ENCODE measurements at regions not wholly inside any gene's neighbourhood (a gene's known extent, or its start where the extent isn't known, plus 50 kb on each side); places are given as distances from the start of the nearest gene placed in this dataset.

GRCh38 chr15:47390208-47390765, 327.0 kb upstream of the SEMA6D start:
- Histone ChIP-seq H3K36me3 (ENCODE audit: control insufficient read depth in 2 of 2, insufficient read depth in 2 of 2, low read length in 2 of 2) (no peaks in the 10 kb centered on the region), H3K9me3 (ENCODE audit: control insufficient read depth in 2 of 2, low read length in 2 of 2) (no peaks in the 10 kb centered on the region), H3K27ac (ENCODE audit: low read depth in 2 of 2, low read length in 2 of 2) (no peak overlapping the region), H3K27me3 (ENCODE audit: control insufficient read depth in 2 of 2, insufficient read depth in 2 of 2, low read length in 2 of 2) (no peaks in the 10 kb centered on the region), H3K4me1 (ENCODE audit: control insufficient read depth in 2 of 2, insufficient read depth in 2 of 2, low read length in 2 of 2) (no peaks in the 10 kb centered on the region), H3K4me3 (ENCODE audit: low read length in 2 of 2) (no peak overlapping the region), H3K9ac (ENCODE audit: low read depth in 1 of 2, low read length in 2 of 2) (no peak overlapping the region)

- Histone ChIP-seq H3K36me3 (ENCODE audit: control insufficient read depth in 2 of 2, insufficient read depth in 2 of 2, low read length in 2 of 2) (no peaks in the 10 kb centered on the region), H3K27me3 (ENCODE audit: control insufficient read depth in 2 of 2, insufficient read depth in 2 of 2, low read length in 2 of 2) (no peaks in the 10 kb centered on the region), H3K4me3 (ENCODE audit: low read length in 2 of 2) (no peak overlapping the region), H3K4me1 (ENCODE audit: control insufficient read depth in 2 of 2, insufficient read depth in 2 of 2, low read length in 2 of 2) (no peaks in the 10 kb centered on the region), H3K9ac (ENCODE audit: low read depth in 1 of 2, low read length in 2 of 2) (no peak overlapping the region), H3K9me3 (ENCODE audit: control insufficient read depth in 2 of 2, low read length in 2 of 2) (no peaks in the 10 kb centered on the region), H3K27ac (ENCODE audit: low read depth in 2 of 2, low read length in 2 of 2) (no peak overlapping the region)
Measured at GRCh38 chr15:47394286-47394809, 323.0 kb upstream of the SEMA6D start.

- Histone ChIP-seq H3K27me3 (ENCODE audit: control insufficient read depth in 2 of 2, insufficient read depth in 2 of 2, low read length in 2 of 2) (no peaks in the 10 kb centered on the region), H3K9ac (ENCODE audit: low read depth in 1 of 2, low read length in 2 of 2) (no peak overlapping the region), H3K9me3 (ENCODE audit: control insufficient read depth in 2 of 2, low read length in 2 of 2) (no peaks in the 10 kb centered on the region), H3K36me3 (ENCODE audit: control insufficient read depth in 2 of 2, insufficient read depth in 2 of 2, low read length in 2 of 2) (no peaks in the 10 kb centered on the region), H3K4me3 (ENCODE audit: low read length in 2 of 2) (no peak overlapping the region), H3K4me1 (ENCODE audit: control insufficient read depth in 2 of 2, insufficient read depth in 2 of 2, low read length in 2 of 2) (no peaks in the 10 kb centered on the region), H3K27ac (ENCODE audit: low read depth in 2 of 2, low read length in 2 of 2) (no peak overlapping the region)
Measured at GRCh38 chr15:47395076-47395475, 322.2 kb upstream of the SEMA6D start.

- H3K4me1 ChIP-seq (ENCODE audit: control insufficient read depth in 2 of 2, insufficient read depth in 2 of 2, low read length in 2 of 2): no peaks in the 10 kb centered on the region
- H3K27me3 ChIP-seq (ENCODE audit: control insufficient read depth in 2 of 2, insufficient read depth in 2 of 2, low read length in 2 of 2): no peaks in the 10 kb centered on the region
- H3K9me3 ChIP-seq (ENCODE audit: control insufficient read depth in 2 of 2, low read length in 2 of 2): no peaks in the 10 kb centered on the region
- no peak overlapping the region for H3K9ac ChIP-seq (ENCODE audit: low read depth in 1 of 2, low read length in 2 of 2)
- H3K36me3 ChIP-seq (ENCODE audit: control insufficient read depth in 2 of 2, insufficient read depth in 2 of 2, low read length in 2 of 2): no peaks in the 10 kb centered on the region
- no peak overlapping the region for H3K27ac ChIP-seq (ENCODE audit: low read depth in 2 of 2, low read length in 2 of 2)
- no peak overlapping the region for H3K4me3 ChIP-seq (ENCODE audit: low read length in 2 of 2)
Measured at GRCh38 chr15:47397655-47398054, 319.6 kb upstream of the SEMA6D start.

- H3K4me1 ChIP-seq (ENCODE audit: control insufficient read depth in 2 of 2, insufficient read depth in 2 of 2, low read length in 2 of 2): no peaks in the 10 kb centered on the region
- H3K9me3 ChIP-seq (ENCODE audit: control insufficient read depth in 2 of 2, low read length in 2 of 2): no peaks in the 10 kb centered on the region
- no peaks in the 10 kb centered on the region for H3K36me3 ChIP-seq (ENCODE audit: control insufficient read depth in 2 of 2, insufficient read depth in 2 of 2, low read length in 2 of 2)
- no peak overlapping the region for H3K9ac ChIP-seq (ENCODE audit: low read depth in 1 of 2, low read length in 2 of 2)
- H3K27me3 ChIP-seq (ENCODE audit: control insufficient read depth in 2 of 2, insufficient read depth in 2 of 2, low read length in 2 of 2): no peaks in the 10 kb centered on the region
- no peak overlapping the region for H3K4me3 ChIP-seq (ENCODE audit: low read length in 2 of 2)
- H3K27ac ChIP-seq (ENCODE audit: low read depth in 2 of 2, low read length in 2 of 2): no peak overlapping the region
Measured at GRCh38 chr15:47398132-47398531, 319.2 kb upstream of the SEMA6D start.

- Histone ChIP-seq H3K9ac (ENCODE audit: low read depth in 1 of 2, low read length in 2 of 2) (no peak overlapping the region), H3K27ac (ENCODE audit: low read depth in 2 of 2, low read length in 2 of 2) (no peak overlapping the region), H3K36me3 (ENCODE audit: control insufficient read depth in 2 of 2, insufficient read depth in 2 of 2, low read length in 2 of 2) (no peaks in the 10 kb centered on the region), H3K9me3 (ENCODE audit: control insufficient read depth in 2 of 2, low read length in 2 of 2) (no peaks in the 10 kb centered on the region), H3K4me3 (ENCODE audit: low read length in 2 of 2) (no peak overlapping the region), H3K4me1 (ENCODE audit: control insufficient read depth in 2 of 2, insufficient read depth in 2 of 2, low read length in 2 of 2) (no peaks in the 10 kb centered on the region), H3K27me3 (ENCODE audit: control insufficient read depth in 2 of 2, insufficient read depth in 2 of 2, low read length in 2 of 2) (no peaks in the 10 kb centered on the region)
Measured at GRCh38 chr15:47398594-47398993, 318.7 kb upstream of the SEMA6D start.

- no peaks in the 10 kb centered on the region for H3K4me1 ChIP-seq (ENCODE audit: control insufficient read depth in 2 of 2, insufficient read depth in 2 of 2, low read length in 2 of 2)
- H3K27me3 ChIP-seq (ENCODE audit: control insufficient read depth in 2 of 2, insufficient read depth in 2 of 2, low read length in 2 of 2): no peaks in the 10 kb centered on the region
- H3K9ac ChIP-seq (ENCODE audit: low read depth in 1 of 2, low read length in 2 of 2): no peak overlapping the region
- no peaks in the 10 kb centered on the region for H3K9me3 ChIP-seq (ENCODE audit: control insufficient read depth in 2 of 2, low read length in 2 of 2)
- no peaks in the 10 kb centered on the region for H3K36me3 ChIP-seq (ENCODE audit: control insufficient read depth in 2 of 2, insufficient read depth in 2 of 2, low read length in 2 of 2)
- no peak overlapping the region for H3K4me3 ChIP-seq (ENCODE audit: low read length in 2 of 2)
- no peak overlapping the region for H3K27ac ChIP-seq (ENCODE audit: low read depth in 2 of 2, low read length in 2 of 2)
Measured at GRCh38 chr15:47399100-47399499, 318.2 kb upstream of the SEMA6D start.

- no peaks in the 10 kb centered on the region for H3K9me3 ChIP-seq (ENCODE audit: control insufficient read depth in 2 of 2, low read length in 2 of 2)
- H3K4me1 ChIP-seq (ENCODE audit: control insufficient read depth in 2 of 2, insufficient read depth in 2 of 2, low read length in 2 of 2): no peaks in the 10 kb centered on the region
- no peaks in the 10 kb centered on the region for H3K27me3 ChIP-seq (ENCODE audit: control insufficient read depth in 2 of 2, insufficient read depth in 2 of 2, low read length in 2 of 2)
- no peaks in the 10 kb centered on the region for H3K36me3 ChIP-seq (ENCODE audit: control insufficient read depth in 2 of 2, insufficient read depth in 2 of 2, low read length in 2 of 2)
- no peak overlapping the region for H3K27ac ChIP-seq (ENCODE audit: low read depth in 2 of 2, low read length in 2 of 2)
- H3K4me3 ChIP-seq (ENCODE audit: low read length in 2 of 2): no peak overlapping the region
- H3K9ac ChIP-seq (ENCODE audit: low read depth in 1 of 2, low read length in 2 of 2): no peak overlapping the region
Measured at GRCh38 chr15:47400603-47401002, 316.7 kb upstream of the SEMA6D start.

GRCh38 chr15:47401427-47401826, 315.9 kb upstream of the SEMA6D start:
- no peaks in the 10 kb centered on the region for H3K27me3 ChIP-seq (ENCODE audit: control insufficient read depth in 2 of 2, insufficient read depth in 2 of 2, low read length in 2 of 2)
- no peaks in the 10 kb centered on the region for H3K4me1 ChIP-seq (ENCODE audit: control insufficient read depth in 2 of 2, insufficient read depth in 2 of 2, low read length in 2 of 2)
- no peak overlapping the region for H3K27ac ChIP-seq (ENCODE audit: low read depth in 2 of 2, low read length in 2 of 2)
- H3K4me3 ChIP-seq (ENCODE audit: low read length in 2 of 2): no peak overlapping the region
- no peaks in the 10 kb centered on the region for H3K36me3 ChIP-seq (ENCODE audit: control insufficient read depth in 2 of 2, insufficient read depth in 2 of 2, low read length in 2 of 2)
- H3K9me3 ChIP-seq (ENCODE audit: control insufficient read depth in 2 of 2, low read length in 2 of 2): no peaks in the 10 kb centered on the region
- H3K9ac ChIP-seq (ENCODE audit: low read depth in 1 of 2, low read length in 2 of 2): no peak overlapping the region

- no peaks in the 10 kb centered on the region for H3K27me3 ChIP-seq (ENCODE audit: control insufficient read depth in 2 of 2, insufficient read depth in 2 of 2, low read length in 2 of 2)
- no peak overlapping the region for H3K27ac ChIP-seq (ENCODE audit: low read depth in 2 of 2, low read length in 2 of 2)
- no peaks in the 10 kb centered on the region for H3K9me3 ChIP-seq (ENCODE audit: control insufficient read depth in 2 of 2, low read length in 2 of 2)
- no peaks in the 10 kb centered on the region for H3K4me1 ChIP-seq (ENCODE audit: control insufficient read depth in 2 of 2, insufficient read depth in 2 of 2, low read length in 2 of 2)
- H3K4me3 ChIP-seq (ENCODE audit: low read length in 2 of 2): no peak overlapping the region
- no peaks in the 10 kb centered on the region for H3K36me3 ChIP-seq (ENCODE audit: control insufficient read depth in 2 of 2, insufficient read depth in 2 of 2, low read length in 2 of 2)
- no peak overlapping the region for H3K9ac ChIP-seq (ENCODE audit: low read depth in 1 of 2, low read length in 2 of 2)
Measured at GRCh38 chr15:47402829-47403228, 314.5 kb upstream of the SEMA6D start.

- Histone ChIP-seq H3K4me1 (ENCODE audit: control insufficient read depth in 2 of 2, insufficient read depth in 2 of 2, low read length in 2 of 2) (no peaks in the 10 kb centered on the region), H3K4me3 (ENCODE audit: low read length in 2 of 2) (no peak overlapping the region), H3K36me3 (ENCODE audit: control insufficient read depth in 2 of 2, insufficient read depth in 2 of 2, low read length in 2 of 2) (no peaks in the 10 kb centered on the region), H3K27ac (ENCODE audit: low read depth in 2 of 2, low read length in 2 of 2) (no peak overlapping the region), H3K9me3 (ENCODE audit: control insufficient read depth in 2 of 2, low read length in 2 of 2) (no peaks in the 10 kb centered on the region), H3K27me3 (ENCODE audit: control insufficient read depth in 2 of 2, insufficient read depth in 2 of 2, low read length in 2 of 2) (no peaks in the 10 kb centered on the region), H3K9ac (ENCODE audit: low read depth in 1 of 2, low read length in 2 of 2) (no peak overlapping the region)
Measured at GRCh38 chr15:47404877-47405276, 312.4 kb upstream of the SEMA6D start.
